ENCODE measurements at regions not wholly inside any gene's neighbourhood (a gene's known extent, or its start where the extent isn't known, plus 50 kb on each side); places are given as distances from the start of the nearest gene placed in this dataset.
"Not testable (repeated sequence)": the region's sequence is repeated elsewhere in the genome, so short reads cannot be mapped to it uniquely, and the experiment has no call there.

GRCh38 chr5:91283326-91283725 is 99.8 kb downstream of the ARRDC3 start:
- no peak for DNase-seq

DNA sequence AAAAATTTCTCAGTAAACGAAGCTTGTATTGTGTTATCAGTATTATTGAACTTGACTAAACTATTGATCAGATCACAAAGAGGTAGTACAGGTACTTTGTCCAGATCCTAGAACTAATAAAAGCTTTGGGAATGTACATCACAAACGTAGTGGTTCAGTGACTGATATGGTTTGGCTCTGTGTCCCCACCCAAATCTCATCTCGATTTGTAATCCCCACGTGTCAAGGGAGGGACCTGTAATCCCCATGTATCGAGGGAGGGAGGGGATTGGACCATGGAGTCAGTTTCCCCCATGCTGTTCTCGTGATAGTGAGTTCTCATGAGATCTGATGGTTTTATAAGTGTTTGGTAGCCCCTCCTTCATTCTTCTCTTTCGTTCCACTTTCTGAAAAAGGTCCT is 100.9 kb downstream of the ARRDC3 start:
- no peak for DNase-seq

- no peak for DNase-seq
Measured at GRCh38 chr5:91281401-91281800, 101.7 kb downstream of the ARRDC3 start.

DNA sequence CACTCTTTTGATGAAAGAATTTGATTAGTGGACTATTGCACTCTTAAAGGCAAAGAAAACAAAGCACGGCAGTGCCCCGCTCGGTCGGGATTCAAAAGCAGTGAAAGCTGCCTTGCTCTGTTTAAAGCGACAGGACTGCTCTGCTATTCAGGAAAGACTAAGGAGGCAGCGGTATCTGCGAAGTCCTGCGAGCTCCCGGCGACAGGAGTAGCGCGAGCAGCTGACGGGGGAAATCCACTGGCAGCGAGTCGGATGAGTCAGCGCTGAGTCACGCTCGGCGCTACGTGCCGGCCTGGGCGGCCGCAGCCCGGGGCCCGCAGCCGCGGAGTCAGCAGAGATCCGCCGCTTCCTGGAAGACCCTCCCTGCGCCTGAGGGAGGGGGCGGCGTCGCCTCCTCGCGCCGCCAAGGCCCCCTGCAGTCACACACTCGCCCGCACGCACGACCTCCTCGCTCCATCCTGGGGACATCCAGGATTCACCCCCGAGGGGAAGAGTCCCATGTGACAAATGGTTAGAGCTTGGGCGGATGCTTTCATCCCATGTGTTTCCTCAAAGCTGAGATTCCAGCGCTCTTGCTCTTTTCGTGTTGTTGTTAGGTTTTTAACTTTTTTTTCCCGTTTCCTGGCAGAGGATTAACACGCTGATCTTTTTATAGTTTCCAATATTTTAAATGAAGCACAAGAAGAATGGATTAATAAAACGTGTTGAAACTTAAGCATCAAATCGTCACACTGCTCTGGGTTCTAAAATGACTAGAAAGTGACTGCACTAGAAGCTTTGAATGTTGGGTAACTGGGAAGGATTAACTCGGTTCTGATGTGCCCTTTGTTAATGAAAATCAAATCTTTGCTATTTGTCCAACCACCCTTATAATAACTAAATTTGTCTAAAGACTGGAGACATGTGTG is 102.5 kb downstream of the ARRDC3 start:
- peak; percentile 88 for DNase-seq

GRCh38 chr5:91277840-91278239 is 105.3 kb downstream of the ARRDC3 start:
- DNase-seq, result no peak

DNA sequence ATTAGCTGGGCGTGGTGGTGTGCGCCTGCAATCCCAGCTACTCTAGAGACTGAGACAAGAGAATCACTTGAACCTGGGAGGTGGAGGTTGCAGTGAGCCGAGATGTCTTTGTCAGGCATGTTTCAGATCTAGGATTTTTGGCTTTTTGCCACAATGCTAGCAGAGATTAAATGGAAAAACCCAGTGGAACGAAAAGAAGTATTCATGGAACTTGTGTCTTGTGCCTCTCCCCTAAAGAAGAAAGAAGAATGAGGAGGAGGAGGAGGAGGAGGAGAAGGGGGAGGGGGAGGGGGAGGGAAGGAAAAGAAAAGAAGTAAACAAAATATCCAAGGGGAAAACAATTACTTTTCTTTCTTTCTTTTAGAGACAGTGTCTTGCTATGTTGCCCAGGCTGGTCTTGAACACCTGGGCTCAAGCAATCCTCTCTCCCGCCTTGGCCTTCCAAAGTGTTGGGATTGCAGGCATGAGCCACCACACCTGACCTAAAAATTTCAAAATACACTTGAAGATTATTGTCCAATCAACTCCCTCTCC is 106.0 kb downstream of the ARRDC3 start:
- no peak for DNase-seq

- no peak for DNase-seq
Measured at GRCh38 chr5:91272858-91273257, 110.3 kb downstream of the ARRDC3 start.

DNA sequence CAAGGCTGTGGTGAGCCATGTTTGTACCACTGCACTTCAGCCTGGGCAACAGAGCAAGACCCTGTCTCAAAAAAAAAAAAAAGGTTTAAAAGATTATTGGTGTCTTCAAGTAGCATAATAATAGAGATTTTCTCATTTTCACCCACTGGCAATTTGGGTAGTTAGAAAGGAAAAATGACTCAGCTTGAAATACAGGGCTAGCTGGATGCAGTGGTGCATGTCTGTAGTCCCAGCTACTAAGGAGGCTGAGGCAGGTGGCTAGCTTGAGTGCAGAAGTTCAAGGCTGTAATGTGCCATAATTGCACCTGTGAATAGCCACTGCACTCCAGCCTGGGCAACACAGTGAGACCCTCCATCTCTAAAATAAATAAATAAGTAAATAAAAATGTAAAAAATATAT is 111.1 kb downstream of the ARRDC3 start:
- no peak for DNase-seq

DNA sequence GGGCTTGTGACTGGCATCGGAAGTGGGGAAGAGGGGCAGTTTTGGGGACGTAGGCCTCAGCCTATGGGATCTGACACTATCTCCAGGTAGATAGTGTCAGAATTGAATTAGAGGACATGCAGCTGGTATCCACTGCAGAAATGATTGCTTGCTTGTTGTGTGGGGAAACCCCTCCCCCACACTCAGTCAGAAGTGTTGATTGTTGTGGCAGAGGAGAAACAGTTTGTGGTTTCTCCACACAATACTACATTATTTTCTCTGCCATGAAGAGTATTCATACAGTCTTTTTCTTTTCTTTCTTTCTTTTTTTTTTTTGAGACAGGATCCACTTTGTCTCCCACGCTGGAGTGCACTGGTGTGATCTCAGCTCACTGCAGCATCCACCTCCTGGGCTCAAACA is 113.9 kb downstream of the ARRDC3 start:
- no peak for DNase-seq

DNA sequence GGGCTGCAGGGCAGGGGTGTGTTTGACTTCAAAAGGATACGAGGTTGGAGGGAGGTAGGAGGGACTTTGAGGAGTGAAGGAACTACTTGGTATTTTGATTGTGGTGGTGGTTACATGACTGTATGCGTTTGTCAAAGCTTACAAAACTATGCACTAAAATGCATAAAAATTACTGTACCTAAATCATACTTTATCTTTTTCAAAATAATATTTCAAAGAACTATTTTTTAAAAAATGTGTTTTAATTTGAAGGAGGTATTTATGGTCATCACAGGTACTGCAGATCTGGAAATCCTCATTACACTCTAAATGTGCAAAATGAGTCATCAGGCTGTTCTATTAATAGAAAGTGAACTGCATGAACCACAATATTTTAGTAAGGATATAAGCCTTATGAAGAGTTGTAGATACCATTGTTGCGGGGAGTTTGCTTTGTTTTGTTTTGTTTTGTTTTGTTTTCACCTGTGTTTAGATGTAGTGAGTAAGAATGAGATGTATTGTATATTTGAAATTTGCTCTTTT is 116.9 kb downstream of the ARRDC3 start:
- no peak for DNase-seq

GRCh38 chr5:91264311-91265051 is 118.6 kb downstream of the ARRDC3 start:
- DNase-seq, result no peak

DNA sequence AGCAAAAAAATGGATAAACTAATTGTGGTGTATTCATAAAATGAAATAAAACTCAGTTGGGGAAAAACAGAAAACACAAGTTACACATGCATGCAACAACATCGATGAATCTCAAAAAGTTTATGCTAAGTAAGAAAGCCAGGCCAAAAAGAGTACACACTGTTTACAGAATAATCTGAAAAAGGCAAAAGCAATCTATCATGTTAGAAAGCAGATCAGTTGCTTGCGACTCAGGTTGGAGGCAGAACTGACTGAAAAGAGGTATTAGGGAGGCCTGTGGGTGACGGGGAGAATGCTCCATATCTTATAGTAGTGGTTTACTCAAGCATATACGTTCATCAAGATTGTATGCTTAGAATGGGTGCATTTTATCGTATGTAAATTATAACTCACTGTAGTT is 119.2 kb downstream of the ARRDC3 start:
- no peak for DNase-seq

GRCh38 chr5:91257301-91257700 is 125.8 kb downstream of the ARRDC3 start:
- no peak for DNase-seq

DNA sequence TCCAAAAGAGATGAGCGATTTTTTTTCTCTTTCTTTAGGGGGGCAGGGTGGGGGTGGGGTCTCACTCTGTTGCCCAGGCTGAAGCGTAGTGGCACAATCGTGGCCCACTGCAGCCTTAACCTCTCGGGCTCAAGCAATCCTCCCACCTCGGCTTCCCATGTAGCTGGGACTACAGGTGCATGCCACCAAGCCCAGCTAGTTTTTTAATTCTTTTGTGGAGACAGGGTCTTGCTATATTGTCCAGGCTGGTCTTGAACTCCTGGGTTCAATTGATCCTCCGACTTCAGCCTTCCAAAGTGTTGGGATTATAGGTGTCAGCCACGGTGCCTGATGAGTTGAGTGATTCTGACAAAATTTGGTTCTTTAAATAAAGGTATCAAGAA is 127.0 kb downstream of the ARRDC3 start:
- DNase-seq, result no peak

GRCh38 chr5:91255396-91256141 is 127.5 kb downstream of the ARRDC3 start:
- no peak for DNase-seq

DNA sequence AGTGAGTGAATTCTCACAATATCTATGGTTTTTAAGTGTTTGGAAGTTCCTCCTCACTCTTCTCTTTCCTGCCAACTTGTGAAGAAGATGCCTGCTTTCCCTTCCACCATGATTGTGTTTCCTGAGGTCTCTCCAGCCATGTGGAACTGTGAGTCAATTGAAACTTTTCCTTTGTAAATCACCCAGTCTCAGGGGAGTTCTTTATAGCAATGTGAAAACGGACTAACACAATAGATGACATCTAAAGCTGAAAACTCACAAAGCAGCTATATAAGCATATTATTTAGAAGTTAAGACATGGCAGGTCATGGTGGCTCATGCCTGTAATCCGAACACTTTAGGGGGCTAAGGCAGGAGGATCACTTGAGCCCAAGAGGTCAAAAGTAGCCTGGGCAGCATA is 130.2 kb downstream of the ARRDC3 start:
- DNase-seq, result no peak

GRCh38 chr5:91245871-91246270 is 137.2 kb downstream of the ARRDC3 start:
- DNase-seq, result no peak

DNA sequence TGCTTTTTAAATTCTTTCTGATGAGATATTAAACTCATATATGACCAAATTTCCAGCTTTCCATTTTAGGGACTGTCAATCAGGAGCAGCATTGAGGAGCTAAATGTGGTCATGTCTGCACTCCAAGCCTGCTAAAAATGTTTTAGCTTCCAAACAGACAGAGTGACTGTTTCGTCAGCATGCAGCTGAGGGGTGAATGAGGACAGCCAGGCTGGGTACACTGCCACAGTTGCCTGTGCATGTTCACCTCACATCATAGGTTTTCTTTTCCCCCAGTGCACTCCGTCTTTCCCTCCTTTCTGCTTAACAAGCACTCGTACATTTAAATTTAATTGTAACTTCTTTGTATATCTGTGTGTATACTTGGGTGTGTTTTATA is 138.1 kb downstream of the ARRDC3 start:
- DNase-seq, result no peak

DNA sequence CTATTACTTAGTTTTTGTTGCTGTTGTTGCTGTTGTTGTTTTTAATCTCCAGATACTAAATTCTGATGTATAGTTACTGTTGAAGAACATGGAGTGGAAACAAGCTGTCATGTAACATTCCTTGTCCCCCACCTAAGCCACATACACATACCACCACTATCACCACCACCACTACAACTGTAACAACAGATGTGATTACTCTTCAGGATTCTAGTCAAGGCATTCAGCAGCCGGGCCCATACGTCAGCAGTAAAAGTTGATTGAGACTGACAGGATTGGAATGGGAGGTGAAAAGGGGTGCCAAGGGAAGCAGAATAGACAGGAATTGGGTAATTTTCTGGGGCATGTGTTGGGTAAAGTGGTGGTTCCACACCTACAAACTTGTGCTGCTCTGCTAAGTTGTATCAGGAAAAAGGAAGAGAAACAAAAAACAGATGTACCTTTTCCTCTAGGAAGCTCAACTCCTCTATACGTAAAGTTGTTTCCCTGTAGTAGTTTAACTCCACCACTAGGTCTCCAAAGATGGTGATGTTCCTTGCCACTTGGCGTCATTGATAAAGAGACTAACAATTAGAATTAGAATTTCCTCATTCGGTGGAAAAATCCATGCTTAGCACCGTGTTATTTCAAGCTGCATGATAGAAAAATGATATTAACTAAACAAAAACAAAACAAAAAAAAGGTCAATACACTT is 138.6 kb downstream of the ARRDC3 start:
- no peak for DNase-seq

DNA sequence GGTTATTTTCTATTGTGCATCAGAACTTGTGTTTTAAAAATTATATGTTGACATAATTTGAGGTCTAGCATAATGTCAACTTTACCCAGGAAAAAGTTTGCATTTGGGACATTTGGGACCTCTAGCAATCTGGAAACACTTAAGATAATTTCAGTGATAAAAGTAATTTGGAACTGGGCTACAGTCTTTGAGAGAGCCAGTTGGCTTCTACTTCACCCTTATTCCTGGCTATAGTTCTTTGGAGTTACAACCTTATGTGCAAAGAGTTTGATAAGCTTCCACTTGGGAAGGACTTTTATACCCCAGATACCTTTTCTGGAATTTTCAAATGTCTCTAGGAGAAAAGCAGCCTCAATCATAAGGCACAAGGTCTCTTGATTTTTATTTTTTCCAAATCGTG is 139.3 kb downstream of the ARRDC3 start:
- DNase-seq, result no peak

- no peak for DNase-seq
Measured at GRCh38 chr5:91243286-91243685, 139.8 kb downstream of the ARRDC3 start.

DNA sequence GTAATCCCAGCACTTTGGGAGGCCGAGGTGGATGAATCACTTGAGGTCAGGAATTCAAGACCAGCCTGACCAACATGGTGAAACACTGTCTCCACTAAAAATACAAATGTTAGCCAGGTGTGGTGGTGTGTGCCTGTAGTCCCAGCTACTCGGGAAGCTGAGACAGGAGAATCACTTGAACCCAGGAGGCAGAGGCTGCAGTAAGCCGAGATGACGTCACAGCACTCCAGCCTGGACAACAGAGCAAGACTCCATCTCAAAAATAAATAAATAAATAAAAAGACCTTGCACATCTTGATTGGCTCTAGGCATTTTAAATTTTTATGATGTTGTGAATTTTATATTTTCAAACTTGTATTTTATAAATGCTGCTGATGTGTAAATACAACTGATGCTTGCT is 141.7 kb downstream of the ARRDC3 start:
- DNase-seq, result not testable (repeated sequence)

Data from GOT3 (cell line).